ENCODE measurements at regions not wholly inside any gene's neighbourhood (a gene's known extent, or its start where the extent isn't known, plus 50 kb on each side); places are given as distances from the start of the nearest gene placed in this dataset.
"Not testable (repeated sequence)": the region's sequence is repeated elsewhere in the genome, so short reads cannot be mapped to it uniquely, and the experiment has no call there.

DNA sequence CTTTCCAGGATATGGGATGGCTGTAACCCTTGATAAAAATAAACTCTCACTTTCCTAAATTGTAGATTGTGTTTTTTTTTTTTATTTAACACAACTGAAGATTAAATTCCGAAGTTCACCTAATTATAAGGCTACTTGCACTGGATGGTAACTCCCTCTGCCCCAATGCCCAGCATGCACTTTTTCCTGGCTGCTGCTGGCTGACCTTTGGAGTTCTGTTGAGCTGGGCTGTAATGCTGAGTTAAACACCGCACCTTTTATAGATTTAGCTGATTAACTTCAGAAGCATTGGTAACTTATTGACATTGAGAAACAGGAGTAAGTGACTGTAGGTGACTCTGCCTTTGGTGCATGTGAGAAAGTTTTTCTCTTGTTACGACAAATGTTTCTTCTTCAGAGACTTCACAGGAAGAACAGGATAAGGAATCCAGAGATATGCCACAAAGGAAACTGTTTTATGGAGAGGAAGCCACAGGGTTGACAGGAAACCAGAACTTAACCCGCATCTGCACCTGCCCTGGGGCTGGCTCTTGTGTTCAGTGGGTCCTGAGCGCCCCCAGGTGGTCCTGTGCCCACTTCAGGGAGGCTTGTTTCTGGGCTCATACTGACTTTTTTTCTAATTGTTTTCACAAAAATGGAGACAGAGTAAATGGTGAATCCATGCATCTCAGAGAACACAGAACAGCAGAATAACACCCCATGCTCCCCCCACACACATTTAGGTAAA lies 1240.3 kb downstream of the TMEM121 start:
- WGBS, 2 experiments (ENCODE audit: insufficient coverage in 2 of 2): 11 to 48% methylated on average over 1 to 2 of the region's 5 CpGs
- H3K4me1 ChIP-seq (ENCODE audit: control insufficient read depth, insufficient read depth, low read length, poor library complexity, severe bottlenecking); H3K27ac ChIP-seq (ENCODE audit: low read depth, low read length, severe bottlenecking); H3K4me3 ChIP-seq (ENCODE audit: extremely low read depth, insufficient read depth, low read length, poor library complexity, severe bottlenecking); H3K9me3 ChIP-seq (ENCODE audit: control insufficient read depth, low read length); H3K36me3 ChIP-seq (ENCODE audit: control insufficient read depth, insufficient read depth, low read length): not testable (repeated sequence)

DNA sequence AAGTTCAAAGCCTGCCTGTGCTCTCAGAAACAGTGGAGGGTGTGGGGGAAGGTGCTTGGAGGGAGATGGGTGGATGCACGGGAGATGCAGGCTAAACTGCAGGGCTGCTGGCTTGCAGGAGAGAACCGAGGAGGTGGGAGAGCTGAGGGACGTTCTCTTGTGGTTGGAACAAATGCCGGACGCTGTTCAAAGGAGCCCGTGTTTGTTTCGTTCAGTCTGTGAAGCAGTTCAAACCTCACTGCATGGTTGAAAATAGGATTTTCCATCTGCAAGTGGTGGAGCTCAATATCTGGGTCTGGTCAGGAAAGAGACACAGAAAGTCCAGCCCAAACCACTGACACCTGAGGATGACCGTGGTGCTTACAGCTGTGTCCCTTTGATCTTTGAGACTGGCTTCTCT lies 1241.8 kb downstream of the TMEM121 start:
- not testable (repeated sequence) for H3K27ac ChIP-seq (ENCODE audit: low read depth, low read length, severe bottlenecking); H3K4me3 ChIP-seq (ENCODE audit: extremely low read depth, insufficient read depth, low read length, poor library complexity, severe bottlenecking); H3K36me3 ChIP-seq (ENCODE audit: control insufficient read depth, insufficient read depth, low read length); H3K9me3 ChIP-seq (ENCODE audit: control insufficient read depth, low read length); H3K4me1 ChIP-seq (ENCODE audit: control insufficient read depth, insufficient read depth, low read length, poor library complexity, severe bottlenecking)
- WGBS, 2 experiments (ENCODE audit: insufficient coverage in 2 of 2): 56 to 67% methylated on average over 6 to 7 of the region's 8 CpGs

DNA sequence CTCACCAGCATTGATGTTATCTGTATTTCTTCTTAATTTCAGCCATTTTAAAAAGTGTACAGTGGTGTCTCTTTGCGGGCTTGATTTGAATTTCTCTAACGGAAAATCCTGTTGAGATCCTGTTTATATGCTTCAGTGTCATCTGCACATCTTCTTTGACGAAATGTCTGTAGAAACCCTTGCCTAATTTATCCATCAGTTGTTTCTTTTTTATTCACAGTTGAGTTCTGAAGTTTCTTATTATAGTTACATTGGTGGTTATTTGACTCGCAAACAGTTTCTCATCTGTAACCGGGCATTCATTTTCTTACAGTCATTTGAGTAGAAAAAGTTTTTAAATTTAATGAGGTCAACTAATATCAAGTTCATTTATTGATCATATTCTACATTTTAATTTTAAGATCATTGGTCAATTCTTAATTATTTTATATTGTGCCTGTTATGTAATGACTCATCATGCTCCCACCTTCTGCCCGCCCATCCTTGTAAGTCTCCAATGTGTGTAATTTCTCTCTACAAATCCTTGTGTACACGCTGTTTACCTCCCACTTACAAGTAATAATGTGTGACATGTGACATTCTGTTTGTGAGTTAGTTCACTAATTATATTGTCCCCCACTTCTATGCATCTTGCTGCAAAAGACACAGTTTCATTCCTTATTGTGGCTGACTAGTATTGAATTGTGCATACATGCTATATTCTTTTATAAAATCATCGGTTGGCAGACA lies 1242.8 kb downstream of the TMEM121 start:
- H3K4me3 ChIP-seq (ENCODE audit: extremely low read depth, insufficient read depth, low read length, poor library complexity, severe bottlenecking); H3K9me3 ChIP-seq (ENCODE audit: control insufficient read depth, low read length); H3K27ac ChIP-seq (ENCODE audit: low read depth, low read length, severe bottlenecking); H3K36me3 ChIP-seq (ENCODE audit: control insufficient read depth, insufficient read depth, low read length); H3K4me1 ChIP-seq (ENCODE audit: control insufficient read depth, insufficient read depth, low read length, poor library complexity, severe bottlenecking): not testable (repeated sequence)
- WGBS, 2 experiments (ENCODE audit: insufficient coverage in 2 of 2): 84 to 100% methylated on average over 1 to 2 of the region's 8 CpGs

DNA sequence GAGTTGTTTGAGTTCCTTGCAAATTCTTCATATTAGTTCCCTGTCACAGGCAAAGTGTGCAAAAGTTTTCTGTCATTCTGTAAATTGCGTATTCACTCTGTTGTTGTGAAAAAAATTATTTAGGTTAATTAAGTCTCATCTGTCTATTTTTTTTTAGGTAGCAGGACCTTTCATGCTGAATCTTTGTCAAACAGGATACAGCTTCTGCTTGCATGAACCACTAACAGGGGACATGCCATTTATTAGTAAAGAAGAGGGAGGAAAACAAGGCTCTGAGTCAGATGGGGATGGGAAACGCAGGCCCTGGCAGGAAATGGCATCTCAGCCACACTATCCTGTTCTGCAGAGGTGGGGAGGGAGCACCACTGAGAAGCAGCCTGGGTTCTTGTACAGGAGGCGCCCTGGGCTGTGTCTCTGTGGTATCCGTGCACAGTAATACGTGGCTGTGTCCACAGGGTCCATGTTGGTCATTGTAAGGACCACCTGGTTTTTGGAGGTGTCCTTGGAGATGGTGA lies 1243.8 kb downstream of the TMEM121 start:
- WGBS, 2 experiments (ENCODE audit: insufficient coverage in 2 of 2): no CpG with 5 or more reads among the region's 5 CpGs
- not testable (repeated sequence) for H3K4me3 ChIP-seq (ENCODE audit: extremely low read depth, insufficient read depth, low read length, poor library complexity, severe bottlenecking); H3K27ac ChIP-seq (ENCODE audit: low read depth, low read length, severe bottlenecking); H3K9me3 ChIP-seq (ENCODE audit: control insufficient read depth, low read length); H3K4me1 ChIP-seq (ENCODE audit: control insufficient read depth, insufficient read depth, low read length, poor library complexity, severe bottlenecking); H3K36me3 ChIP-seq (ENCODE audit: control insufficient read depth, insufficient read depth, low read length)

DNA sequence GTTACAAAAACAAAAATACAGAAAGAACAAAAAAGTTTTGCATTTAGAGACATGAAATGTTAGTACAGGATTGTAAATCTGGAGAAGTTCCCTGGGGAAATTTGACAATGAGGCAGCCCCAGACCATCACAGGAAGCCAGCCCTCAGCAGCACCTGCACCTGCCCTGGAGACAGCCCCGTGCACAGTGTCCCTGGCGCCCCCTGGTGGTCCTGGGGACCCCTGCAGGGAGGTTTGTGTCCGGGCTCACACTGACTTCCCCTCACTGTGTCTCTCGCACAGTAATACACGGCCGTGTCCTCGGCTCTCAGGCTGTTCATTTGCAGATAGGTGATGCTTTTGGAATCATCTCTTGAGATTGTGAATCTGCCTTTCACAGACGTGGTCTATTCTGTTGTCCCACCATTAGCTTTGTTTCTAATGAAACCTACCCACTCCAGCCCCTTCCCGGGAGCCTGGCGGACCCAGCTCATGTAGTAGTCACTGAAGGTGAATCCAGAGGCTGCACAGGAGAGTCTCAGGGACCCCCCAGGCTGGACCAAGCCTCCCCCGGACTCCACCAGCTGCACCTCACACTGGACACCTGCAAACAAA lies 1248.6 kb downstream of the TMEM121 start:
- H3K4me3 ChIP-seq (ENCODE audit: extremely low read depth, insufficient read depth, low read length, poor library complexity, severe bottlenecking); H3K4me1 ChIP-seq (ENCODE audit: control insufficient read depth, insufficient read depth, low read length, poor library complexity, severe bottlenecking); H3K27ac ChIP-seq (ENCODE audit: low read depth, low read length, severe bottlenecking); H3K36me3 ChIP-seq (ENCODE audit: control insufficient read depth, insufficient read depth, low read length): not testable (repeated sequence)
- 65 to 70% methylated on average over 4 of the region's 11 CpGs for WGBS, 2 experiments (ENCODE audit: insufficient coverage in 2 of 2)
- H3K9me3 ChIP-seq (ENCODE audit: control insufficient read depth, low read length): peaks cover 17% of the 10 kb centered on the region

DNA sequence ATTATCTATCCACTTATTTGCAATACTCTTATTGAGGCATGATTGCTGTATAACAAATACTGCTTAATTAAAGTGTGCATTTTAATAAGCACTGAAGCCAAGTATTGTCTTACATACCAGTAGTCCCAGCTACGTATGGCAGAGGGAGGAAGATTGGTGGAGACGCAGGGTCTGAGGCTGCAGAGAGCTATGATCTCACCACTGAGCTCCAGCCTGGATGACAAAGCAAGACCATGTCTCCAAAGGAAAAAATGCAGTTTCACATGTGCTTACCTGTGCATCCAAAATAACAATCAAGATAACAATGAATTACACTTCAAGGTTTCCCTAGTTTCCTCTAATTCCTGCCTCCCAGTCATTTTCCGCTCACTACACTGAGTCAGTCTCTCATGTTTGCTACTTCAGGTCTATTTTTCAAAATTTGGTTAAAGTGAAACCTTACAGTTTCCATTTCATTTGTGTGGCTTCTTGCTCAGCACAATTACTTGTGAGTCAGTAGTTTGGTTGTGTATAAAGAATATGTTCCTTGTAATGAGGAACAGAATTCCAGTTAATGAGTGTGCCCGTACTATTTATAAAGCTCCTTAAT lies 1250.1 kb downstream of the TMEM121 start:
- Histone ChIP-seq H3K4me3 (ENCODE audit: extremely low read depth, insufficient read depth, low read length, poor library complexity, severe bottlenecking) (no peak overlapping the region), H3K36me3 (ENCODE audit: control insufficient read depth, insufficient read depth, low read length) (no peaks in the 10 kb centered on the region), H3K27ac (ENCODE audit: low read depth, low read length, severe bottlenecking) (no peak overlapping the region), H3K9me3 (ENCODE audit: control insufficient read depth, low read length) (peaks cover 31% of the 10 kb centered on the region), H3K4me1 (ENCODE audit: control insufficient read depth, insufficient read depth, low read length, poor library complexity, severe bottlenecking) (no peaks in the 10 kb centered on the region)
- 40 to 43% methylated on average over 1 to 2 of the region's 4 CpGs for WGBS, 2 experiments (ENCODE audit: insufficient coverage in 2 of 2)

DNA sequence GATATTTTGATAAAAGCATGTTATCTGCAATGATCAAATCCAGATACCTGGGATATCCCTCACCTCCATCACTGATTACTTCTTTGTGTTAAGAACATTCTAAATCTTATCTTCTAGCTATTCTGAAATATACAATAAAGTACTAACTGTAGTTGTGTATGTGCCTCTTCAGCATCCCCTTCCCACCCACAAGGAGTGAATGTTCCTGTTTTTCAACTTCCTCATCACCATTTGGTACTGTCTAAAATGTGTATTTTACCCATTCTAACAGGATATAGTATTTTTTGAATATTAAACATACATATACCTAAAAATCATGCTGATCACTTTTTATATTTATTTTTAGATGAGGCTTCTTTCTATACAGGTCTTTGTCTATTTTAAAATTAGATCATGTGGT lies 1252.6 kb downstream of the TMEM121 start:
- Histone ChIP-seq H3K36me3 (ENCODE audit: control insufficient read depth, insufficient read depth, low read length) (no peaks in the 10 kb centered on the region), H3K9me3 (ENCODE audit: control insufficient read depth, low read length) (peaks cover 37% of the 10 kb centered on the region), H3K4me1 (ENCODE audit: control insufficient read depth, insufficient read depth, low read length, poor library complexity, severe bottlenecking) (no peaks in the 10 kb centered on the region), H3K27ac (ENCODE audit: low read depth, low read length, severe bottlenecking) (no peak overlapping the region), H3K4me3 (ENCODE audit: extremely low read depth, insufficient read depth, low read length, poor library complexity, severe bottlenecking) (no peak overlapping the region)

DNA sequence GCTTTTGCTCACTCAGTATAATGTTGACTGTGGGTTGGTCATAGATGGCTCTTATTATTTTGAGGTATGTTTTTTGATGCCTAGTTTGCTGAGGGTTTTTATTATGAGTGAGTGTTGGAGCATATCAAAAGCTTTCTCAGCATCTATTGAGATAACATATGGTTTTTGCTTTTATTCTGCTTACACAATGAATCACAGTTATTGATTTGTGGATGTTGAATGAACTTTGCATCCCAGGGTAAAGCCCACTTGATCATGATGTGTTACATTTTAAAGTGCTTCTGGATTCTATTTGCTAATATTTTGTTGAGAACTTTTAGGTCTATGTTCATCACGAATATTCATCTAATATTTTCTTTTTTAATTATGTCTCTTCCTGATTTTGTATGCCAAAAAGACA lies 1260.3 kb downstream of the TMEM121 start:
- no peaks in the 10 kb centered on the region for H3K4me1 ChIP-seq (ENCODE audit: control insufficient read depth, insufficient read depth, low read length, poor library complexity, severe bottlenecking)
- no peaks in the 10 kb centered on the region for H3K36me3 ChIP-seq (ENCODE audit: control insufficient read depth, insufficient read depth, low read length)
- WGBS, 2 experiments (ENCODE audit: insufficient coverage in 2 of 2): no CpG with 5 or more reads among the region's 1 CpG
- H3K4me3 ChIP-seq (ENCODE audit: extremely low read depth, insufficient read depth, low read length, poor library complexity, severe bottlenecking): no peak overlapping the region
- H3K9me3 ChIP-seq (ENCODE audit: control insufficient read depth, low read length): peaks cover 58% of the 10 kb centered on the region
- H3K27ac ChIP-seq (ENCODE audit: low read depth, low read length, severe bottlenecking): no peak overlapping the region

DNA sequence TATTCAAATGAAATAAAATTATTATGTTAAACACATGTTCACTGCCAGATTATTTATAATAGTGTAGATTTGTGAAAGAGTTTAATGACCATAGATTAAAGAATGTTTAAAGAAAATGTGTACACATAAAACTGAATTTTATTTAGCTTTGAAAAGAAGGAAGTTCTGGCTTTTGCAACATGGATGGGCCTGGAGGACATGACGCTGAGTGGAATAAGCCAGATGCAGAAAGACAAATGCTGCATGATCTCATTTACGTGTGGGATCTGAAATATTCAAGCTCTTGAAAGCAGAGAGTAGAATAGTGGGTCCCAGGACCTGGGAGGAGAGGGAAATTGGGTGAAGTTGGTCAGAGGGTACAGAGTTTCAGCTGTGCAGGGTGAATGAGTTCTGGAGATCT lies 1261.2 kb downstream of the TMEM121 start:
- Histone ChIP-seq H3K4me3 (ENCODE audit: extremely low read depth, insufficient read depth, low read length, poor library complexity, severe bottlenecking) (no peak overlapping the region), H3K4me1 (ENCODE audit: control insufficient read depth, insufficient read depth, low read length, poor library complexity, severe bottlenecking) (no peaks in the 10 kb centered on the region), H3K27ac (ENCODE audit: low read depth, low read length, severe bottlenecking) (no peak overlapping the region), H3K36me3 (ENCODE audit: control insufficient read depth, insufficient read depth, low read length) (no peaks in the 10 kb centered on the region), H3K9me3 (ENCODE audit: control insufficient read depth, low read length) (peaks cover 59% of the 10 kb centered on the region)
- WGBS, 2 experiments (ENCODE audit: insufficient coverage in 2 of 2): 45 to 46% methylated on average over 2 of the region's 2 CpGs

DNA sequence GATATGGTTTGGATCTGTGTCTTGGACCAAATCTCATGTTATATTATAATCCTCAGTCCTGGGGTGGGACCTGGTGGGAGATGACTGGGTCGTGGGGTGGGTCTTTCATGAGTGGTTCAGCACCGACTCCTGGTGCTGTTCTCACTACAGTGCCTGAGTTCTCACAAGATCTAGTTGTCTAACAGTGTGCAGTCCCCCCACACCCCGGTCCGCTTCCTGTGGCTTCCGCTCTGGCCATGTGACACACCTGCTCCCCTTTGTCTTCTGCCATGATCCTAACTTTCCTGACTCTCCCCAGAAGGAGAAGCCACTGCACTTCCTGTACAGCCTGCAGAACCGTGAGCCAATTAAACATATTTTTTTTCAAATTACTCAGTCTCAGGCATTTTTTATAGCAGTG lies 1262.2 kb downstream of the TMEM121 start:
- no peaks in the 10 kb centered on the region for H3K36me3 ChIP-seq (ENCODE audit: control insufficient read depth, insufficient read depth, low read length)
- H3K27ac ChIP-seq (ENCODE audit: low read depth, low read length, severe bottlenecking): no peak overlapping the region
- no peaks in the 10 kb centered on the region for H3K4me1 ChIP-seq (ENCODE audit: control insufficient read depth, insufficient read depth, low read length, poor library complexity, severe bottlenecking)
- WGBS, 2 experiments (ENCODE audit: insufficient coverage in 2 of 2): 68 to 73% methylated on average over 3 of the region's 6 CpGs
- no peak overlapping the region for H3K4me3 ChIP-seq (ENCODE audit: extremely low read depth, insufficient read depth, low read length, poor library complexity, severe bottlenecking)
- peaks cover 68% of the 10 kb centered on the region for H3K9me3 ChIP-seq (ENCODE audit: control insufficient read depth, low read length)
